BLaER1 treated with 17β-estradiol and CSF1 and Interleukin-3, amounts not matched to agents 10 nM and 100 nM (cell line): ENCODE measurements at regions not wholly inside any gene's neighbourhood (a gene's known extent, or its start where the extent isn't known, plus 50 kb on each side); places are given as distances from the start of the nearest gene placed in this dataset.

Source experiments
- H3K27ac ChIP-seq, 11 experiments: shearing (Covaris generic); formaldehyde crosslinking; 2 replicates each; pipeline ENCODE4 v1.8.1; 2022
- H3K27me3 ChIP-seq, 11 experiments: shearing (Covaris generic); formaldehyde crosslinking; 2 replicates each; pipeline ENCODE4 v1.8.1; 2022
- H3K36me3 ChIP-seq, 11 experiments: shearing (Covaris generic); formaldehyde crosslinking; 2 replicates each; pipeline ENCODE4 v1.8.1; 2022
- H3K4me1 ChIP-seq, 10 experiments: shearing (Covaris generic); formaldehyde crosslinking; 2 replicates each; pipeline ENCODE4 v1.8.1; 2022
- H3K4me2 ChIP-seq, 11 experiments: shearing (Covaris generic); formaldehyde crosslinking; 2 replicates each; pipeline ENCODE4 v1.8.1; 2022
- H3K4me3 ChIP-seq, 10 experiments: shearing (Covaris generic); formaldehyde crosslinking; 2 replicates each; pipeline ENCODE4 v1.8.1; 2022
- H3K9ac ChIP-seq, 11 experiments: shearing (Covaris generic); formaldehyde crosslinking; 2 replicates each; pipeline ENCODE4 v1.8.1; 2022
- H3K9me3 ChIP-seq, 11 experiments: shearing (Covaris generic); formaldehyde crosslinking; replicated peaks in 1 of 11; 2 replicates each; pipeline ENCODE4 v1.8.1; 2022
- H4K20me1 ChIP-seq, 11 experiments: shearing (Covaris generic); formaldehyde crosslinking; 2 replicates each; pipeline ENCODE4 v1.8.1; 2022
- Cebpa-rat ChIP-seq, 11 experiments: shearing (Covaris generic); IDR thresholded peaks; 2 replicates each; pipeline ENCODE4 v1.8.1; 2022

- Histone ChIP-seq H4K20me1 (no peaks in the 10 kb centered on the region), H3K36me3 (no peaks in the 10 kb centered on the region), H3K4me1 (peaks cover 8 to 76% (median 62%) of the 10 kb centered on the region in 10 experiments; a peak in 18 of 20 replicates), H3K4me3 (no peak overlapping the region), H3K27ac (peak overlapping the region in 1 of 11 experiments; percentile 25; a peak in 1 of 22 replicates), H3K4me2 (peak overlapping the region in 8 of 11 experiments; percentile 13 to 84 (median 64); a peak in 15 of 22 replicates), H3K27me3 (no peaks in the 10 kb centered on the region), H3K9ac (no peak overlapping the region), H3K9me3 (no peaks in the 10 kb centered on the region)
- TF ChIP-seq Cebpa-rat (IDR thresholded peaks at IDR 0.05) = no peak
Observed at GRCh38 chr1:208525417-208525816, 281.2 kb upstream of the PLXNA2 start.

GRCh38 chr1:208526613-208527125, 282.5 kb upstream of the PLXNA2 start:
- Histone ChIP-seq H3K27me3 (no peaks in the 10 kb centered on the region), H3K4me3 (no peak overlapping the region), H4K20me1 (no peaks in the 10 kb centered on the region), H3K9ac (no peak overlapping the region), H3K9me3 (no peaks in the 10 kb centered on the region), H3K4me1 (peaks cover 8 to 83% (median 70%) of the 10 kb centered on the region in 10 experiments; a peak in 18 of 20 replicates), H3K36me3 (no peaks in the 10 kb centered on the region), H3K27ac (0 out of 22 replicates have a peak overlapping the region, but pooled peaks of 1 of the 11 experiments have one; percentile 1), H3K4me2 (peak overlapping the region in 10 of 11 experiments; percentile 7 to 84 (median 56); a peak in 18 of 22 replicates)
- no peak for TF ChIP-seq Cebpa-rat (IDR thresholded peaks at IDR 0.05)

GRCh38 chr1:208527156-208527555, 283.0 kb upstream of the PLXNA2 start:
- Histone ChIP-seq H3K4me1 (peaks cover 8 to 83% (median 71%) of the 10 kb centered on the region in 10 experiments; a peak in 18 of 20 replicates), H3K36me3 (no peaks in the 10 kb centered on the region), H3K4me2 (peak overlapping the region in 9 of 11 experiments; percentile 7 to 84 (median 56); a peak in 17 of 22 replicates), H3K4me3 (no peak overlapping the region), H4K20me1 (no peaks in the 10 kb centered on the region), H3K9me3 (no peaks in the 10 kb centered on the region), H3K27ac (0 out of 22 replicates have a peak overlapping the region, but pooled peaks of 1 of the 11 experiments have one; percentile 1), H3K27me3 (no peaks in the 10 kb centered on the region), H3K9ac (no peak overlapping the region)
- TF ChIP-seq Cebpa-rat (IDR thresholded peaks at IDR 0.05) = no peak

- Histone ChIP-seq H3K27ac (no peak overlapping the region), H3K9me3 (no peaks in the 10 kb centered on the region), H4K20me1 (no peaks in the 10 kb centered on the region), H3K9ac (no peak overlapping the region), H3K36me3 (no peaks in the 10 kb centered on the region), H3K4me3 (no peak overlapping the region), H3K27me3 (no peaks in the 10 kb centered on the region), H3K4me1 (peaks cover 8 to 86% (median 77%) of the 10 kb centered on the region in 10 experiments; a peak in 18 of 20 replicates), H3K4me2 (peak overlapping the region in 9 of 11 experiments; percentile 1 to 84 (median 71); a peak in 15 of 22 replicates)
- no peak for TF ChIP-seq Cebpa-rat (IDR thresholded peaks at IDR 0.05)
Observed at GRCh38 chr1:208528578-208529240, 284.5 kb upstream of the PLXNA2 start.

GRCh38 chr1:208531003-208531750, 287.0 kb upstream of the PLXNA2 start:
- Histone ChIP-seq H4K20me1 (no peaks in the 10 kb centered on the region), H3K4me3 (no peak overlapping the region; a peak in 1 of 20 replicates), H3K9me3 (no peaks in the 10 kb centered on the region), H3K9ac (0 out of 22 replicates have a peak overlapping the region, but pooled peaks of 1 of the 11 experiments have one; percentile 21), H3K27ac (no peak overlapping the region), H3K36me3 (no peaks in the 10 kb centered on the region), H3K27me3 (no peaks in the 10 kb centered on the region), H3K4me1 (peaks cover 10 to 76% (median 67%) of the 10 kb centered on the region in 10 experiments; a peak in 19 of 20 replicates), H3K4me2 (peak overlapping the region in 10 of 11 experiments; percentile 15 to 84 (median 70); a peak in 19 of 22 replicates)
- no peak for TF ChIP-seq Cebpa-rat (IDR thresholded peaks at IDR 0.05)

GRCh38 chr1:208533746-208534598, 289.8 kb upstream of the PLXNA2 start:
- H3K4me2 ChIP-seq = no peak overlapping the region
- H3K27me3 ChIP-seq = no peaks in the 10 kb centered on the region
- peaks cover 6 to 62% (median 55%) of the 10 kb centered on the region in 10 experiments; a peak in 19 of 20 replicates for H3K4me1 ChIP-seq
- H3K36me3 ChIP-seq = no peaks in the 10 kb centered on the region
- no peak overlapping the region for H3K9ac ChIP-seq
- no peaks in the 10 kb centered on the region for H4K20me1 ChIP-seq
- H3K27ac ChIP-seq = no peak overlapping the region
- no peak overlapping the region for H3K4me3 ChIP-seq
- H3K9me3 ChIP-seq = no peaks in the 10 kb centered on the region
- no peak for TF ChIP-seq Cebpa-rat (IDR thresholded peaks at IDR 0.05)

GRCh38 chr1:208534599-208534897, 290.4 kb upstream of the PLXNA2 start:
- Histone ChIP-seq H3K27ac (no peak overlapping the region), H3K4me3 (no peak overlapping the region), H3K4me2 (no peak overlapping the region), H3K36me3 (no peaks in the 10 kb centered on the region), H3K27me3 (no peaks in the 10 kb centered on the region), H3K4me1 (peaks cover 6 to 56% (median 50%) of the 10 kb centered on the region in 10 experiments; a peak in 19 of 20 replicates), H3K9me3 (no peaks in the 10 kb centered on the region), H4K20me1 (no peaks in the 10 kb centered on the region), H3K9ac (no peak overlapping the region)
- no peak for TF ChIP-seq Cebpa-rat (IDR thresholded peaks at IDR 0.05)

GRCh38 chr1:208534979-208535378, 290.8 kb upstream of the PLXNA2 start:
- Histone ChIP-seq H3K4me1 (peaks cover 6 to 52% (median 45%) of the 10 kb centered on the region in 10 experiments; a peak in 19 of 20 replicates), H3K9me3 (no peaks in the 10 kb centered on the region), H3K36me3 (no peaks in the 10 kb centered on the region), H3K4me3 (no peak overlapping the region), H4K20me1 (no peaks in the 10 kb centered on the region), H3K4me2 (no peak overlapping the region), H3K27ac (no peak overlapping the region), H3K27me3 (no peaks in the 10 kb centered on the region), H3K9ac (no peak overlapping the region)
- no peak for TF ChIP-seq Cebpa-rat (IDR thresholded peaks at IDR 0.05)
